ENCODE measurements at regions not wholly inside any gene's neighbourhood (a gene's known extent, or its start where the extent isn't known, plus 50 kb on each side); places are given as distances from the start of the nearest gene placed in this dataset.
"Not testable (repeated sequence)": the region's sequence is repeated elsewhere in the genome, so short reads cannot be mapped to it uniquely, and the experiment has no call there.

DNA sequence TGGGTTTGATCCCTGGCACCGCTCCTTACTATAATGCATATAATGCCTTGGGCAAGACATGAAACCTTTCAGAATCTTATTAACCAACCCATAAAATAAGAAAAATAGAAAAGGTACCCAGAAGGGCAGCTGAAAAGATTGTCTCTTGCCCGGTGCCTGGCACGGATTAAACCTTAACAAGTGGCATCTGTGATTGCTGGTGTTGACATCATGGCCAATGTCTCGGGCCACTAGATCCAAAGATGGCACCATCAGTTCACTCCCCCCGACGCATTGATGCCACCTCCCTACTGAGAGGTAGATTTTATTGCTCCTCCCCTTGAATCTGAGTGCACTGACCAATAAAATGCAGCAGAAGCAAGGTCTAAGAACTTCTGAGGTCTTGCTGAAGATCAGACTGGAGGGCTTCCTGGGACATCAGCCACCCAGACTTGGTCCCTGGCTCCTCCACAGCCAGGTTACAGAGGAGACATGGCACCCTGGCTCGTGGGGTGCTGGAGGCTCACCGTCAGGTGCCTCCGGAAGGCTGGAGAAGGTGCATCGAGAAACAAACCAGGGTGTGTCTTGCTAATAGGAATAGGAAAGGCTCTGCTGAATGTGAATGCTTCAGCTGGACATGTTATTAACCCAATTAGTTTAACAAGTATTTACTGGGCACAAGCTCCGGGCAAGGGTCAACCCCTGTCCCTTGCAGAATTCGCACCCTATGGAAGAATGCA is 80.0 kb upstream of the COL5A1 start:
- DNase-seq (ENCODE audit: low spot score) = no peak

DNA sequence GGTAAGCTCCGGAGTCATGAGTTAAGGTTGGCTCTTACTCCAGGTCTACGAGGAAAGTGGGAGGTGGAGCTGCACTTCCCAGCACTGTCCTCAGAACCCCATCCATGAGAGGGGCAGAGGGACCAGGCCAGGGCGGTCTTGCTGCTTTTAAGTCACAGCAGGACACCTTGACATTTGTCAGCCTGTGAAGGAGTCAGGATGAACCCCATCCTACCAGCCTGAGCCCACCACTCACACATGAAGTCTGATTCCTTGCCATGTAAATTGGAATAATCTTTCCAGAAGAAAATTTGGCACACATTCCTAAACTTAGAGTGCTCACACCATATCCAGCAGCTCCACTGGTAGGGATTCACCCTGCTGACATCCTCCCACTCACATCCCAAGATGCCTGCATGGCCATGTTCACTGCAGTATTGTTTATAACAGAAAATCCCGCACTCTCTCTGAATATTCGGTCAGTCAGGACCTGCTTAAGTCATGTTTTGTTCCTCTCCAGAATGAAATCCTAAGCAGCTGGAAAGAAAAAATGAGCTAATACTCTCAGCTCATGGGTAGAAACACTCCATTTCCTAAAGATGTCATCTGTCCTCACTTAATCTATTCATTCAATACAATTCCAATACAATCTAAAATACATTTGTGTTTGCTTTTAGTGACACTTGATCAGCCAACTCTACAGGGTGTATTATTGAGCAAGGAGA is 79.3 kb upstream of the COL5A1 start:
- DNase-seq (ENCODE audit: low spot score) = no peak

DNA sequence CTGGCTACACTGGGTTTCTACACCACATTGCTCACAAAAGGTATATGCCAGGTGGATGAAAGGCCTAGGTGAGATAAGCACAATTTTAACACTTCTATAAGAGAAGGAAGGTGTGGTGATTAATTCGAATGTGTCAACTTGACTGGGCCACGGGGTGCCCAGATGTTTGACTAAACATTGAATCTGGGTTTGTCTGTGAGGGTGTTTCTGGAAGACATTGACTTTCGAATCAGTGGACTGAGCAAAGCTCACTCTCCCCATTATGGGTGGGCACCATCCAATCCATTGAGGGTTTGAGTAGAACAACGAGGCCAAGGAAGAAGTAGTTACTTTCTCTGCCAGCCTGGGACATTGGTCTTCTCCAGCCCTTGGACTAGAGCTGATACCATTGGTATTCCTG is 78.2 kb upstream of the COL5A1 start:
- no peak for DNase-seq (ENCODE audit: low spot score)

DNA sequence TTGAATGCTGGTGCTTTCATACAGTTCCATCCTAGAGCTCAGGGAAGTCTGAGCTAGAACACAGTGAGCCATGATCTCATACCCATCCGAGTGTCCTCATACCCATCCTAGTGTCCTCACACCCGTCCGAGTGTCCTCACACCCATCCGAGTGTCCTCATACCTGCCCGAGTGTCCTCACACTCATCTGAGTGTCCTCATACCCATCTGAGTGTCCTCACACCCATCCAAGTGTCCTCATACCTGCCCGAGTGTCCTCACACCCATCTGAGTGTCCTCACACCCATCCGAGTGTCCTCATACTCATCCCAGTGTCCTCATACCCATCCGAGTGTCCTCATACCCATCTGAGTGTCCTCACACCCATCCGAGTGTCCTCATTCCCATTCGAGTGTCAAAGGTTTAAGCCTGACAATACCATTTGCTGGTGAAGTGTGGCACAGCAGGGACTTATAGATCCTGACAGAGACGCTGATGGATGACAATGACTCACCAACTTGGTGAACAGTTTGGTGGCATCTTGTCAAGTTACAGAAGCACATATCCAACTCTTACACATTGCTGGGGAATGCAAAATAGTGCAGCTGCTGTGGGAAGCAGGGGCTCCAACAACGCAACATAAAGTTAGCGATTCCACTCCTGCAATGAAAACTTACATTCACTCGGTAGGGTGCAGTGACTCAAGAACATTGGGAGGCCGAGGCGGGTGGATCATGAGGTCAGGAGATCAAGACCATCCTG is 77.0 kb upstream of the COL5A1 start:
- DNase-seq (ENCODE audit: low spot score) = peak; percentile 5

DNA sequence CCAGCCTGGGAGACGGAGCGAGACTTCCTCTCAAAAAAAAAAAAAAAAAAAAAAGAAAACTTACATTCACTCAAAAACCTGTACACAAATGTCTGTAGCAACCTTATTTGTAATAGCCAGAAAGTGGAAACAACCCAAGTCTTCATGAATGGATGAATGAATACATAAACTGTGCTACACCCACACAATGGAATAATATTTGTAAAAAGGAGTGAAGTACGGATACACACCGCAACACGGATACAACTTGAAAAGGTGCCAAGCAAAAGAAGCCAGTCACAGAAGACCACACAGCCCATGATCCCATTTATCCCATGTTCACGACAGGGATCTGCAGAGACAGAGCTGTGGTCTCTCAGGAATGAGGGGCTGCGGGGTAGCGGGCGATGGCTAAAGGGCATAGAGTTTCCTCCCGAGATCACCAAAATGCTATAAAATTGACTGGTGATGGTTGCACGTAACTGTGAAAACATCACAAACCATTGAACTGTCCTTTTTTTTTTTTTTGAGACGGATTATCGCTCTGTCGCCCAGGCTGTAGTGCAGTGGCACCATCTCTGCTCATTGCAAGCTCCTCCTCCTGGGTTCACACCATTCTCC is 76.2 kb upstream of the COL5A1 start:
- DNase-seq (ENCODE audit: low spot score) = no peak

DNA sequence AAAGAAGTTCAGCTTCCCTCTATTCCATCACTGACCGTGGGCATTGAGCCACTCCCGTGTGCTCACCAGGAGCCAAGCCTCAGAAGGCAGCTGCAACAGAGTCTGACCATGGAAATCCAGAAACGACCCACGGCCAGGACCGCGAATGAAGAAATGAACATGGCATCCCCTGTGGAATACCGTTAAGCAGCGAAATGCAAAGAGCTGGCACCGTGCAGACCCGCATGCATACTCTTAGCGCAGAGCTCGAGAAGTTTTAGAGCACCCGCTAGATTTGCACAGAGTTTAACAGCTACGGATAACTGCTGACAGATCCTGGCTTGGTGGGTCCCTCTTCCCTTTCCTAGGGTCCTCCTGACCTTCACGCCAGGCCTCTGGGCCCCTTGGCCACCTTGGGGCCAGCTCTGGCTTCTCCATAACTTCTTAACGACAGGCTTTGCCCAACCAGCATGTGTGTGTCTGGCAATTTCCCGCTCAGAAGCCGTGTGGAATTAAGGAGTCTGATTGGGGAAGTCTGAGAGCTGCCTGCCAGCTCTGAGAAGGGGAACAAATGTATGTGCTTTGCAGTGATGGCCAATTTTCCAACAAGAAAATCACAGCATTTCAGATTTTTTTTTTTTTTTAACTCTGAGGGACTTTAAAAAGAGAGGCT is 75.3 kb upstream of the COL5A1 start:
- DNase-seq (ENCODE audit: low spot score) = no peak

DNA sequence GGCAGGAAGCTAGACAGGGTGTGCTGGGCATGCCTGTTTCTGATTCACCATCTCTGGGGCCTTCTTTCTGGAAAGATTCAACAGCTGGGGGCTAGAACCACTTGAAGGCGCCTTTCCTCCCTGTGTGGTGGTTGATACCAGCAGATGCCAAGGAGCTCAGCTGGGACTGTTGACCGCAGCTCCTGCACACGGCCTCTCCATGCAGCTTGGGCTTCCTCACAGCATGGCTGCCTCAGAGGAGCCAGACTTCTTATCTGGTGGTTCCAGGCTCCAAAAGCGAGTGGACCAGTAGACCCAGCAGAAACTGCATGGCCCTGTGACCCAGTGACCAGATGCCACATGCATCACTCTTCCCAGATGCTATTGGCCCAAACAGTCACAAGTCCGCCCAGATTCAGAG is 74.7 kb upstream of the COL5A1 start:
- no peak for DNase-seq (ENCODE audit: low spot score)

DNA sequence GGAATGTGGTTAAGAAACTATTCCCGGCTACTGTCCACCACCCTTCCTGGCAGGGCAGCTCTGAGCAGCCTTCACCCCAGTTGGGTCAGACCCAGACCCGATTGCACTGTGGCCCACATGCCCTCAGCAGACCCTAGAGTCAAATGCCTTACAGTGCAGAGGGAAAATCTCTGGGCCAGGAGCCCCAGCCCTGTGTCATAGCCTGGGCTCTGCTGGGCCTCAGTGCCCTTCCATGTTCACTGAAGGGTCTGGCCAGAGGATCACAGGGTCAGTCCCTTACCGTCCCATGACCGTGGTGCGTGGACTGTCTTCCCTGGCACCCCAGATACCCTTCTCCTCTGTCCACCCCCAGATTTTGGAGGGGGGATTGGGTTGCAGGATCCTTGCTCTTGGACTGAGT is 73.5 kb upstream of the COL5A1 start:
- DNase-seq (ENCODE audit: low spot score) = no peak

DNA sequence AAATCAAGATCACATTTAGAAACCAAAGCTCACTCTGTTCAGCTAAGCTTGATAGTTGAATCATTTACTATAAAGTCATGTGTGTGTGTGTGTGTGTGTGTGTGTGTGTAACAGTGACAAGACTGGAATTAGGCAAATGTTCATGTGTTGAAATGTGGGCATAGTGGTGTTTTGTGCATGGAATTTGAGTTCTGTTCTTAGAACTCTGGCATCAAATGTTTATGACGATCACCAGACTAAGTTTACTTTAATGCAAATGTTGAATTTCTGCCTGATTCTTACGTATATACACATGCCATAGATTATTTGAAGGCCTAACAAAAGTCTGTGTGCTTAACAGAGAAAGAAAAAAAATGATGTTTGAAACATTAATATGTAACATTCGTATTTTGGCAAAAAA is 72.8 kb upstream of the COL5A1 start:
- DNase-seq (ENCODE audit: low spot score) = no peak

DNA sequence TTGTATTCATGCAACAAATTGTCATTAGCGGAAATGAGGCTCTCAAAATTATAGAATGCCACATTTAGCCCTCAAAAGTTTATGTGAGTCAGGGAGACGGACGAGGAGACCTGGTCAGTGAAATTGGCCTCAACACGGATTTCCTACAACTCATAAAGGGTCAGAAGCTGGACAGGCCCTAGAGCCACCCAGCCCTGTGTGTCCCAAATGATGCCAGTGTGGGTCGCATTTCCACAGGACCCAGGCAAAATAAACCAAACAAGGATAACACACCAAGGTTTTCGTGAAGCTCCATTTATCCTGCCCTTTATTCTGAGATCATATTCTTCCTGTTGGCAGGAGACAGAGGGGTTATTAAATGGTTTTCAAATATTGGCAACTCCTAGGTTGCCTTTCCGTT is 72.0 kb upstream of the COL5A1 start:
- no peak for DNase-seq (ENCODE audit: low spot score)

DNA sequence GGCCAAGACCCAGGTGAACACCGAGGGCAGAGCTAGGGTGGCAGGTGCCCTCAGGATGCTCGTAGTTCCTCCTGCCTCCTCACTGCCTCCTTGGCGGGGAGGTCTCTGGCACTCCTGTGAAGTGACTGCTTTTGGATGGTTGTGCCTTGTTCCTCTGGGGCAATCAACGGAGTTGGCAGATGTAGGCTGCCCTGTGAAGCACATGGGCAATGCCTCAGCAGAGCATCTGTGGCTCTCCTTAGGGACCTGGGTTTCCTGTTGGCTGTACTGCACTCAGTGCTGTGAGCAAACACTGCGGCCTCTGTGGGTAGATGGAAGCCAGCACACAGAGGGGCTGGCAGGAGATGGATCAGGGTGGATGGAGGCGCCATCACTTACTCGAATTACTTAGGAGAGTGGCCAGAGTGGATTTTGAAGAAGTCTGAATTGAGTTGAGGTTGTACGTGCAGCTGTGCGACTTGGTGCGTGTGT is 71.4 kb upstream of the COL5A1 start:
- no peak for DNase-seq (ENCODE audit: low spot score)

DNA sequence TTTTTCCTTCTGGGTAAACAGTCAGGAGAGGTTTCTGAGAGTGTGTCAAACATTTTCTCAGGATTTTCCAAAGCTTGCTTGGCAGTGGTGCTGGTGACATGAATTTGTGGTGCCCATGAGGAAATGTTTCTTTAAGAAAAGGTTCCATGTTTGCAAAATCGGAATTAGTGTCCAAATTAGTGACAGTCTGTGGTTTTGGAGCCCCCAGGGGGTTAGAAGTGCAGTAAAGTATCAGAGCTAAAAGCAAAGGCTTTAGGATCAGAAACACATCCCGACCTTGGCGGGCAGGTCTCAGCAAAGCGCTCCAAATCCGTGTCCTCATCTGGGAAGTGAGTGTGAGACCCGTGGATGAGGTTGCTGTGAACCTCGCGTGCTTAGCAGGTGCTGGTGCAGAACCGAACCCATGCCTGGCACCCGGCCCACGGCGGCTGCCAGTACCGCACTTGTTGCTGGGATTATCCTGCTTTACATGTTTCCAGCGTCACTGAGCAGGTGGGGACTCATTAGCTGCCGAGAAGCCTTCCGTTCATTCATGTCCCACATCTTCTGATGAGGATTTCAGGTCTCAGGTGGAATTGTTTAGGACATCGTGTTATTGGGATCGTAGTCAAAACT is 70.8 kb upstream of the COL5A1 start:
- no peak for DNase-seq (ENCODE audit: low spot score)

DNA sequence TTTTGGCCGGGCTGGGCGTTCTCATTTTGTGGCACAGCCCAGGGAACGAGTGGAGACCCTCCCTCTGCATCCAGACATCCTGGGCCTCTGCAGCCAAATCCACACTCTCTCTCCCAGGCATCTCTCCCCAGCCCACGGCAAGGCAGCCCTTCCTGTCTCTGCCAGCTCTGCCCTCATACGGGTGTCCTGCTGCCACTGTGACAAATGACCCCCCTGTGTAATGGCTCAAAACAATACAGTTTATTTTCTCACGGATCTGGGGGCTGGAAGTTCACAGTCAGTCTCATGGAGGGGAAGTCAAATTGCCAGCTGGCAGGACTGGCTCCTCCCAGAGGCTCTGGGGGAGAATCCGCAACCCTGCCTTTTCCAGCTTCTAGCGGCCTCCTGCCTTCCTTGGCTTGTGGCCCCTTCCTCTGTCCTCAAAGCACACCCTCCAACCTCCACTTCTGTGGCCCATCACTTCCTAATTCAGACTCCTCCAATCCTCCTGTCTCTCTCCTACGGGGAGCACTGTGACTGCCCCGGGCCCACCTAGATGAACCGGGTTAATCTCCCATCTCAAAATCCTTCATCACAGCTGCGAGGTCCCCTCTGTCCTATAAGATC is 70.2 kb upstream of the COL5A1 start:
- no peak for DNase-seq (ENCODE audit: low spot score)

DNA sequence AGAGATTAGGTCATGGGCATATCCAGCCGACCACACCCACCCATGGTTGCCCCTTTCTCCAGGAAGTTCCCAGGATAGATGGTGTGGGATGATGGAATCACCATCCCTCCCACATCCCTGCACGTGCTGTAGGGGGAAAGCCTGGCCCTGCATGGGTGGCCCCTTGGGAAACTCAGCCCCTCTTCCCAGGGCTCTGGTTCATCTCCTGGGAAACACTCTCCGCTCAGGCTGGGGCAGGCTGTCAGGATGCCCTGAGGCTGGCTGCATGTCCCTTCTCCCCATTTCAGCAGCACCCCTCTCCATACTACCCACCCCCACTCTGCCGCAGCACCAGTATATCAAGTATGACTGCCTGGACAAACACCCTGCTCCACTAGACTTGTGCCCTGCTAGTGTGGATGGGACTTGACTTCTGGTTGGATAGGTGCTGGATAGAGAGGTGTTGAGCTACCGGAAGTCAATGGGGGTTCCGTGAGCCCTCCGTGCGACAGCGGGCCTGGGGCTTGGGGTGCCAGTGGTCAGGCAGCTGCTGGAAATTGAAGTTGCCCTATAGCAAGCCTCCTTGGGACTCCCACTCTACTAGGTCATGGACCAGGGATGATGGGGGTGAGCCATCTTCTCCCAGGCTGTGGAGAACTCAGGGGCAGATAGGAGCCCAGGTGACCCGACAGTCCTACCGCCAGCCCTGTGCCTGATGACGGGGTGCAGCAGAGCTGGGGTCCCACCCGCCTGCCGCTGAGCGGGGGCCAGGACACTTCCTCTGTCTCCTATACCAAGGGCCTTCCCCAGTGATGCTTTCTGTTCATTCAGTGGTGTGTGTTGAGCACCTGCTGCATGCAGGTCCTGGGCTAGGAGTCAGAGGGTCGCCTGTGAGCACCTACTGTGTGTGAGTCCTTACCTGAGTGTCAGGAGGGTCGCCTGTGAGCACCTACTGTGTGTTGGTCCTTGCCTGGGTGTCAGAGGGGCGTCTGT is 69.4 kb upstream of the COL5A1 start:
- no peak for DNase-seq (ENCODE audit: low spot score)

DNA sequence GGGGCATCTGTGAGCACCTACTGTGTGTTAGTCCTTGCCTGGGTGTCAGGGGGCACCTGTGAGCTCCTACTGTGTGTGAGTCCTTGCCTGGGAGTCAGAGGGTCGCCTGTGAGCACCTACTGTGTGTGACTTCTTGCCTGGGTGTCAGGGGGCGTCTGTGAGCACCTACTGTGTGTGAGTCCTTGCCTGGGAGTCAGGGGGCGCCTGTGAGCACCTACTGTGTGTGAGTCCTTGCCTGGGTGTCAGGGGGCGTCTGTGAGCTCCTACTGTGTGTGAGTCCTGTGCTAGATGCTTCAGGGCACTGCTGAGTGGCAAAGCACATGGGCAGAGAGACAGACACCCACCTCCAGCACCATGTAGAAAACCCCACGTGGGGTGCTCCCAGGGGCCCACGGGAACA is 66.9 kb upstream of the COL5A1 start:
- DNase-seq (ENCODE audit: low spot score) = not testable (repeated sequence)

DNA sequence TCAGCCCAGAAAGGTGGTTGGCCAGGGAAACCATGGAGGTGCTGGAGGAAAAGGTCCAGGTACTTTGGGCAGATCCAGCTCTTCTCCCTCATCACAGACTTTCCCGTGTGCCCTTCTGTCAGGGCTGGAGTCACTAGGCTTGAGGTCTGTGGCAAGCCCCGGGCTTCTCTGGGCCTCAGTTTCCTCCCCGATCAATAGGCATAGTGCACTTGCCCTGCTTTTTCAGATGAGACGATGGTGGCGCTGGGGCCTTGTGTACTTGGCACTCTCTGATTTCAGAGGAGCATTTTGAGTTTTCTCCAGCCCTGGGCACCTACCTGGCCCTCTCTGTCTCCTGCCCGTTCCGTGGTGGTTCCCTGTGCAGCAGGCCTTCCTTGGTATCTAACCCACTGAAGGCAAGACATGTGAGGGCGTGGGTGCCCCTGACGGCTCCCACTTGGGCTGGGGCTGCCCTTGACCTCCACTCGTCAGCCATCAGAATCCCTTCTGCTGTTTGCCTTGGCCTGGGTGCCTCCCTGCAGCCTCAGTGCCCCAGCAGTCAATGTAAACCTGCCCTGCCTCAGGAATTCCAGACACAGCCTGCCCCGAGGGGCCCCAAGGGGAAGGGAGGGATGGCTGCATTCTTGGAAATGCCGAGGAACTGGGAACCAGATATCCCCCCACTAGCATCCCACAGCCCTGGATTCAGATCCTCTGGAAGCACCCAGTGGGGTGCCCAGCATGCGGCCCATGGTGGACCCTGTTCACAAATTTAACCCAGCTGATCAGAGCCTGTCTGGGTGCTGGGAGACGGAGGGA is 66.3 kb upstream of the COL5A1 start:
- no peak for DNase-seq (ENCODE audit: low spot score)

DNA sequence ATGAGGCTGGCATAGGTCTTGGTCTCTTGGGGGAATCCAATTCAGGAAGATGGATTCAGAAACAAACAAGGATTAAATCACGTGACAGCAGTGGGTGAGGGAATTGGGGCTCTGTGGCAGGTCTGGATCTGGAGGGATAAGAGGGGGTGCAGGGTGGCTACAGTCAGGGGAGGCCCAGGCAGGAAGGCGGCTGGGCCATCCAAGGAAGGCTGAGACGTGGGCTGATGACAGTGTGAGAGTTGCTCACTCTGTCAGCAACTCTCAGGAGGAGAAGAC is 65.8 kb upstream of the COL5A1 start:
- DNase-seq (ENCODE audit: low spot score) = no peak

DNA sequence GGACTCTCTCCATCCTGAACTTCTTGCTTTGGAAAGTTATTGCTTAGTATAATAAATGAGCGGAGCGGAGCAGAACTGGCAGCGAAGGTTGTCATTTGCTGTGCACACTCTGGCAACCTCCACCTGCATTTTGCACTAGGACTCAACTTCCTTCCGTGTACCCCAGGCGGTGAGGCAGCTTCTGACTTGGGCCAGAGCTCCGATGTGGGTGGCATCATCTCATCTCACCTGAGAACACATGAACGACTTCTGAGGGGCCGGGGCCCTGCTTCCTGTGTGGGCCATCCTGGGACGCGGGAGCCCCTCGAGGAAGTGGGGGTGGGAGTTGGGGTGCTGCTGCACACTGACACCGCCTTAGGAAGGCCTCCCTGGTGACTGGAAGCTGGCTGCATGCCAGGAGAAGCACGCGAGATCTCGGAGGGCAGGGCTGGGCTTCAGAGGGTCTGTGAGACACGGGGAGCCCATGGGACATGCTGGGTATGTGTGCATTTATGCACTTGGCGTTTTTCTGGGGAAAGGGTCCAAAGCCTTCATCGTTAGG is 56.5 kb upstream of the COL5A1 start:
- no peak for DNase-seq (ENCODE audit: low spot score)

All from LoVo (cell line).